ENCODE measurements at regions not wholly inside any gene's neighbourhood (a gene's known extent, or its start where the extent isn't known, plus 50 kb on each side); places are given as distances from the start of the nearest gene placed in this dataset.

- WGBS (ENCODE audit: low lambda C conversion rate), result 46% methylated on average over 12 of the region's 16 CpGs
- Histone ChIP-seq H3K9me3 (no peaks in the 10 kb centered on the region), H3F3A (replicated peaks; ENCODE audit: insufficient read depth) (peaks cover 9% of the 10 kb centered on the region), H2AFZ (ENCODE audit: low read depth) (no peak overlapping the region), H3K36me3 (replicated peaks in 1 of 2; ENCODE audit: control insufficient read depth in 1 of 2, insufficient read depth in 2 of 2, low read length in 1 of 2) (peaks cover 27 to 44% of the 10 kb centered on the region in 2 experiments), H3K9ac (no peak overlapping the region), H3K9me2 (no peaks in the 10 kb centered on the region), H3K79me2 (ENCODE audit: insufficient read depth) (no peaks in the 10 kb centered on the region; the same call in 1 of the 2 replicates), H3K4me2 (no peak overlapping the region), H4K20me1 (ENCODE audit: insufficient read depth) (no peaks in the 10 kb centered on the region), H3K4me1 (ENCODE audit: control insufficient read depth in 1 of 2, insufficient read depth in 2 of 2, low read depth in 1 of 2, low read length in 1 of 2) (no peaks in the 10 kb centered on the region), H3K27me3 (ENCODE audit: insufficient read depth) (no peaks in the 10 kb centered on the region), H3K4me3 (ENCODE audit: low read depth in 2 of 2, low read length in 1 of 2) (no peak overlapping the region), H3K27ac (ENCODE audit: low read depth in 2 of 2, low read length in 1 of 2) (no peak overlapping the region)
- POLR2A ChIA-PET, result no interaction called here
- TF ChIP-seq CTCF (IDR thresholded peaks at IDR 0.05), result no peak
- TF ChIP-seq POLR2AphosphoS5 (IDR thresholded peaks at IDR 0.05; ENCODE audit: low read depth, low read length), result no peak
- TF ChIP-seq TEAD4 (IDR thresholded peaks at IDR 0.05; ENCODE audit: borderline replicate concordance, insufficient read depth), result no peak
- TF ChIP-seq RAD21 (IDR thresholded peaks at IDR 0.05; ENCODE audit: low read length), result no peak
- no peak for TF ChIP-seq PBX3 (IDR thresholded peaks at IDR 0.05)
- no peak for TF ChIP-seq REST (IDR thresholded peaks at IDR 0.05; ENCODE audit: low read depth, low read length)
- no peak for TF ChIP-seq SMC3 (IDR thresholded peaks at IDR 0.05; ENCODE audit: low read depth, low read length)
- TF ChIP-seq ZBTB33 (IDR thresholded peaks at IDR 0.05; ENCODE audit: borderline replicate concordance, low read depth), result no peak
- TF ChIP-seq SIN3A (IDR thresholded peaks at IDR 0.05; ENCODE audit: borderline replicate concordance, low read depth, low read length), result no peak
- no peak for TF ChIP-seq FOXJ3 (CRISPR knock-in tag; IDR thresholded peaks at IDR 0.05)
- TF ChIP-seq TAF1 (IDR thresholded peaks at IDR 0.05; ENCODE audit: borderline replicate concordance, low read depth, low read length), result no peak
- TF ChIP-seq FOXM1 (IDR thresholded peaks at IDR 0.05; ENCODE audit: low read depth), result no peak
- TF ChIP-seq EP300 (IDR thresholded peaks at IDR 0.05; ENCODE audit: borderline replicate concordance in 1 of 2, low read depth in 1 of 2, low read length in 1 of 2), result no peak
- TF ChIP-seq IRF3 (IDR thresholded peaks at IDR 0.05; ENCODE audit: low read depth, low read length), result no peak
- DNase-seq, result no peak
- CTCF ChIA-PET, result no interaction called here
Observed at GRCh38 chr9:742104-742503, 99.4 kb upstream of the DMRT1 start.

Data from SK-N-SH (cell line).